HepG2 (cell line): ENCODE measurements at regions not wholly inside any gene's neighbourhood (a gene's known extent, or its start where the extent isn't known, plus 50 kb on each side); places are given as distances from the start of the nearest gene placed in this dataset.
A peak's percentile ranks its signal among the peaks of the same experiment; 100 is the strongest.

Source experiments
- CHD4 ChIP-seq: fragments of 200-600 bp; sonication (generic); IDR thresholded peaks from 2 replicates; pipeline ENCODE4 v1.7.0; 2017; ENCODE audit warnings: mild to moderate bottlenecking, low read length, borderline replicate concordance
- DMAP1 ChIP-seq: IDR thresholded peaks from 2 replicates; pipeline ENCODE4 v1.6.1; 2016
- FOXO1 ChIP-seq: sonication (generic); formaldehyde crosslinking; IDR thresholded peaks from 2 replicates; pipeline ENCODE4 v1.4.0; 2020; ENCODE audit warnings: missing genetic modification reagents
- GLI4 ChIP-seq: sonication (generic); formaldehyde crosslinking; IDR thresholded peaks from 2 replicates; pipeline ENCODE4 v1.5.1; 2020; ENCODE audit warnings: missing genetic modification reagents, mild to moderate bottlenecking, moderate library complexity, borderline replicate concordance
- ISL2 ChIP-seq: sonication (generic); formaldehyde crosslinking; IDR thresholded peaks from 2 replicates; pipeline ENCODE4 v1.5.0; 2020; ENCODE audit warnings: missing genetic modification reagents
- MAX ChIP-seq: IDR thresholded peaks from 2 replicates; pipeline ENCODE4 v1.6.1; 2012; ENCODE audit warnings: inconsistent platforms
- NCOR1 ChIP-seq: fragments of 200-600 bp; sonication (generic); IDR thresholded peaks from 2 replicates; pipeline ENCODE4 v1.7.0; 2017; ENCODE audit warnings: antibody characterized with exemption, low read length, borderline replicate concordance
- NFRKB ChIP-seq: fragments of 450-650 bp; IDR thresholded peaks from 2 replicates; pipeline ENCODE4 v1.6.1; 2017
- NFYB ChIP-seq: sonication (generic); formaldehyde crosslinking; IDR thresholded peaks from 2 replicates; pipeline ENCODE4 v1.4.0; 2020; ENCODE audit warnings: missing genetic modification reagents
- NR2F1 ChIP-seq, 2 experiments: fragments of 450-650 bp in 1 of 2; formaldehyde crosslinking in 1 of 2; IDR thresholded peaks; 2 replicates each; pipeline versions ENCODE4 v1.5.0 to v1.6.1; 2016 to 2020; ENCODE audit warnings: mild to moderate bottlenecking in 1 of 2, missing compliant biosample characterization in 1 of 2, missing genetic modification reagents in 1 of 2, moderate library complexity in 1 of 2
- PRPF4 ChIP-seq: fragments of 200-400 bp; formaldehyde crosslinking; IDR thresholded peaks from 2 replicates; pipeline ENCODE4 v1.6.1; 2016; ENCODE audit warnings: low read length, low read depth; ENCODE audit not compliant: poor library complexity, severe bottlenecking
- RARG ChIP-seq: sonication (generic); formaldehyde crosslinking; IDR thresholded peaks from 2 replicates; pipeline ENCODE4 v1.4.0; 2020; ENCODE audit warnings: low read depth, mild to moderate bottlenecking, missing genetic modification reagents
- RBFOX2 ChIP-seq: fragments of 200-400 bp; formaldehyde crosslinking; IDR thresholded peaks from 2 replicates; pipeline ENCODE4 v1.6.1; 2017; ENCODE audit warnings: low read depth, mild to moderate bottlenecking, low read length
- SPEN ChIP-seq: sonication (generic); formaldehyde crosslinking; IDR thresholded peaks from 2 replicates; pipeline ENCODE4 v1.5.1; 2020; ENCODE audit warnings: low read depth, mild to moderate bottlenecking, missing genetic modification reagents
- SRSF4 ChIP-seq: fragments of 200-400 bp; formaldehyde crosslinking; IDR thresholded peaks from one replicate; pipeline ENCODE4 v1.6.1; 2018; ENCODE audit warnings: mild to moderate bottlenecking, low read depth, low read length, moderate library complexity; ENCODE audit not compliant: poor library complexity, severe bottlenecking
- TAF1 ChIP-seq: sonication (generic); formaldehyde crosslinking; IDR thresholded peaks from 2 replicates; pipeline ENCODE4 v1.4.0; 2020; ENCODE audit warnings: missing genetic modification reagents
- TBX2 ChIP-seq: sonication (generic); formaldehyde crosslinking; IDR thresholded peaks from 2 replicates; pipeline ENCODE4 v1.5.0; 2020; ENCODE audit warnings: missing genetic modification reagents, mild to moderate bottlenecking, borderline replicate concordance
- TBX3 ChIP-seq: fragments of 450-650 bp; IDR thresholded peaks from 2 replicates; pipeline ENCODE4 v1.6.1; 2017; ENCODE audit warnings: antibody characterized with exemption, mild to moderate bottlenecking, inconsistent platforms, borderline replicate concordance
- TCF12 ChIP-seq, 2 experiments: fragments of 450-650 bp in 1 of 2; sonication (generic) in 1 of 2; formaldehyde crosslinking in 1 of 2; IDR thresholded peaks; 2 replicates each; pipeline versions ENCODE4 v1.6.1 to v1.8.0; 2017 to 2022; ENCODE audit warnings: antibody characterized with exemption in 1 of 2, mild to moderate bottlenecking in 1 of 2, missing genetic modification reagents in 1 of 2, moderate library complexity in 1 of 2
- THYN1 ChIP-seq: sonication (generic); formaldehyde crosslinking; IDR thresholded peaks from 2 replicates; pipeline ENCODE4 v1.8.1; 2023; ENCODE audit warnings: low read depth, mild to moderate bottlenecking, moderate library complexity, missing genetic modification reagents, borderline replicate concordance
- TOE1 ChIP-seq: sonication (generic); formaldehyde crosslinking; IDR thresholded peaks from 2 replicates; pipeline ENCODE4 v1.4.0; 2020; ENCODE audit warnings: mild to moderate bottlenecking, missing genetic modification reagents
- U2AF1 ChIP-seq: fragments of 200-400 bp; formaldehyde crosslinking; optimal IDR thresholded peaks from 2 replicates; pipeline ENCODE3; 2017; ENCODE audit warnings: mild to moderate bottlenecking, low read depth, low read length
- ZNF282 ChIP-seq: fragments of 450-650 bp; IDR thresholded peaks from 2 replicates; pipeline ENCODE4 v1.6.1; 2018; ENCODE audit not compliant: partially characterized antibody
- ZNF441 ChIP-seq: sonication (generic); formaldehyde crosslinking; IDR thresholded peaks from 2 replicates; pipeline ENCODE4 v1.7.0; 2021; ENCODE audit warnings: missing genetic modification reagents, borderline replicate concordance
- ZNF546 ChIP-seq: sonication (generic); formaldehyde crosslinking; conservative IDR thresholded peaks from 2 replicates; pipeline ENCODE4 v1.8.1; 2023; ENCODE audit warnings: mild to moderate bottlenecking, missing genetic modification reagents
- ZNF556 ChIP-seq: sonication (generic); formaldehyde crosslinking; IDR thresholded peaks from 2 replicates; pipeline ENCODE4 v1.4.0; 2020; ENCODE audit warnings: mild to moderate bottlenecking, missing genetic modification reagents, borderline replicate concordance
- ZNF558 ChIP-seq: sonication (generic); formaldehyde crosslinking; IDR thresholded peaks from 2 replicates; pipeline ENCODE4 v1.9.0; 2022; ENCODE audit warnings: mild to moderate bottlenecking, missing genetic modification reagents, borderline replicate concordance
- ZNF724P ChIP-seq: sonication (generic); formaldehyde crosslinking; IDR thresholded peaks from 2 replicates; pipeline ENCODE4 v1.8.0; 2022; ENCODE audit warnings: missing genetic modification reagents, borderline replicate concordance
- ZSCAN29 ChIP-seq: sonication (generic); formaldehyde crosslinking; conservative IDR thresholded peaks from 2 replicates; pipeline ENCODE4 v1.4.0; 2020; ENCODE audit warnings: mild to moderate bottlenecking, missing genetic modification reagents
- ZSCAN9 ChIP-seq: IDR thresholded peaks from 2 replicates; pipeline ENCODE4 v1.6.1; 2016; ENCODE audit warnings: borderline replicate concordance
- ZUFSP ChIP-seq: sonication (generic); formaldehyde crosslinking; IDR thresholded peaks from 2 replicates; pipeline ENCODE4 v1.9.0; 2021; ENCODE audit warnings: missing genetic modification reagents, mild to moderate bottlenecking, borderline replicate concordance

- TF ChIP-seq TBX3 (peak; percentile 82), ZNF282 (no peak), RBFOX2 (no peak), ZNF546 (CRISPR knock-in tag) (peak; percentile 84; the same call in 1 of the 2 replicates), NR2F1 (CRISPR knock-in tag; IDR thresholded peaks at IDR 0.05) (peak; percentile 100), SRSF4 (no peak), MAX (peak; percentile 84), PRPF4 (peak; percentile 77), TOE1 (CRISPR knock-in tag) (peak; percentile 79; the same call in 1 of the 2 replicates), ZSCAN9 (peak; percentile 93), ZNF558 (no peak; the same call in 1 of the 2 replicates), ZNF724P (CRISPR knock-in tag) (peak; percentile 65; the same call in 1 of the 2 replicates), DMAP1 (peak; percentile 85; the same call in 1 of the 2 replicates), RARG (CRISPR knock-in tag) (no peak; the same call in 1 of the 2 replicates), ZSCAN29 (peak; percentile 93), CHD4 (peak; percentile 99), NFRKB (no peak), FOXO1 (peak; percentile 98), TBX2 (CRISPR knock-in tag) (peak; percentile 95), TAF1 (CRISPR knock-in tag) (peak; percentile 69; the same call in 1 of the 2 replicates), ISL2 (CRISPR knock-in tag) (peak; percentile 99), THYN1 (no peak), ZUFSP (CRISPR knock-in tag) (no peak), SPEN (CRISPR knock-in tag) (no peak; the same call in 1 of the 2 replicates), ZNF556 (CRISPR knock-in tag) (peak; percentile 82), TCF12 (IDR thresholded peaks at IDR 0.05) (no peak), TCF12 (CRISPR knock-in tag; IDR thresholded peaks at IDR 0.05) (peak; percentile 99), NFYB (CRISPR knock-in tag) (peak; percentile 41; the same call in 1 of the 2 replicates), ZNF441 (no peak), NCOR1 (peak; percentile 97), GLI4 (CRISPR knock-in tag) (peak; percentile 96; the same call in 1 of the 2 replicates), U2AF1 (peak; percentile 22)
These were observed 110.1 kb upstream of the PTPN1 start (continued) for GRCh38 chr20:50399917-50400704.
